ENCODE measurements at regions not wholly inside any gene's neighbourhood (a gene's known extent, or its start where the extent isn't known, plus 50 kb on each side); places are given as distances from the start of the nearest gene placed in this dataset.

GRCh38 chr1:229119876-229120275 is 151.0 kb upstream of the RAB4A start:
- TF ChIP-seq EZH2phosphoT487 (IDR thresholded peaks at IDR 0.05; ENCODE audit: low read depth), result no peak
- no peak for TF ChIP-seq CTCF (IDR thresholded peaks at IDR 0.05; ENCODE audit: low read depth, low read length)
- Histone ChIP-seq H3K4me3 (ENCODE audit: low read length) (no peak overlapping the region), H3K4me1 (ENCODE audit: low read length) (no peaks in the 10 kb centered on the region), H3K36me3 (replicated peaks; ENCODE audit: low read depth, low read length) (no peaks in the 10 kb centered on the region), H3K4me2 (ENCODE audit: low read length) (no peak overlapping the region), H4K20me1 (ENCODE audit: insufficient read depth, low read length) (no peaks in the 10 kb centered on the region), H3K9ac (ENCODE audit: low read length) (no peak overlapping the region), H2AFZ (ENCODE audit: low read depth, low read length) (no peak overlapping the region), H3K27ac (ENCODE audit: low read length) (no peak overlapping the region), H3K9me3 (ENCODE audit: insufficient read depth, low read length) (no peaks in the 10 kb centered on the region), H3K27me3 (ENCODE audit: low read depth, low read length) (peaks cover 33% of the 10 kb centered on the region), H3K79me2 (ENCODE audit: low read length) (no peaks in the 10 kb centered on the region)

- Histone ChIP-seq H3K4me1 (ENCODE audit: low read length) (peaks cover 6% of the 10 kb centered on the region; the same call in 1 of the 2 replicates), H3K4me3 (ENCODE audit: low read length) (no peak overlapping the region), H3K27me3 (ENCODE audit: low read depth, low read length) (peaks cover 39% of the 10 kb centered on the region)
Measured at GRCh38 chr1:229121845-229122436, 149.0 kb upstream of the RAB4A start.

GRCh38 chr1:229122606-229123005 is 148.3 kb upstream of the RAB4A start:
- TF ChIP-seq EZH2phosphoT487 (IDR thresholded peaks at IDR 0.05; ENCODE audit: low read depth) (no peak), CTCF (IDR thresholded peaks at IDR 0.05; ENCODE audit: low read depth, low read length) (no peak)
- H2AFZ ChIP-seq (ENCODE audit: low read depth, low read length), result no peak overlapping the region
- peaks cover 13% of the 10 kb centered on the region for H3K4me1 ChIP-seq (ENCODE audit: low read length)
- H3K79me2 ChIP-seq (ENCODE audit: low read length), result no peaks in the 10 kb centered on the region
- no peaks in the 10 kb centered on the region for H4K20me1 ChIP-seq (ENCODE audit: insufficient read depth, low read length)
- H3K27me3 ChIP-seq (ENCODE audit: low read depth, low read length), result peaks cover 39% of the 10 kb centered on the region
- no peak overlapping the region for H3K4me2 ChIP-seq (ENCODE audit: low read length)
- H3K4me3 ChIP-seq (ENCODE audit: low read length), result no peak overlapping the region
- no peak overlapping the region for H3K27ac ChIP-seq (ENCODE audit: low read length)
- no peak overlapping the region for H3K9ac ChIP-seq (ENCODE audit: low read length)
- H3K9me3 ChIP-seq (ENCODE audit: insufficient read depth, low read length), result no peaks in the 10 kb centered on the region
- H3K36me3 ChIP-seq (replicated peaks; ENCODE audit: low read depth, low read length), result no peaks in the 10 kb centered on the region

More at GRCh38 chr1:229121845-229122436, 149.0 kb upstream of the RAB4A start:
- Histone ChIP-seq H3K4me2 (ENCODE audit: low read length) (no peak overlapping the region), H3K36me3 (replicated peaks; ENCODE audit: low read depth, low read length) (no peaks in the 10 kb centered on the region), H3K9ac (ENCODE audit: low read length) (no peak overlapping the region), H3K79me2 (ENCODE audit: low read length) (no peaks in the 10 kb centered on the region), H4K20me1 (ENCODE audit: insufficient read depth, low read length) (no peaks in the 10 kb centered on the region), H3K9me3 (ENCODE audit: insufficient read depth, low read length) (no peaks in the 10 kb centered on the region), H2AFZ (ENCODE audit: low read depth, low read length) (no peak overlapping the region), H3K27ac (ENCODE audit: low read length) (no peak overlapping the region)
- TF ChIP-seq CTCF (IDR thresholded peaks at IDR 0.05; ENCODE audit: low read depth, low read length), result no peak
- TF ChIP-seq EZH2phosphoT487 (IDR thresholded peaks at IDR 0.05; ENCODE audit: low read depth), result no peak

- Histone ChIP-seq H3K4me1 (ENCODE audit: low read length) (peaks cover 26% of the 10 kb centered on the region), H3K9ac (ENCODE audit: low read length) (no peak overlapping the region), H3K27me3 (ENCODE audit: low read depth, low read length) (peaks cover 44% of the 10 kb centered on the region), H3K4me3 (ENCODE audit: low read length) (no peak overlapping the region), H2AFZ (ENCODE audit: low read depth, low read length) (no peak overlapping the region), H3K36me3 (replicated peaks; ENCODE audit: low read depth, low read length) (no peaks in the 10 kb centered on the region), H3K9me3 (ENCODE audit: insufficient read depth, low read length) (no peaks in the 10 kb centered on the region), H4K20me1 (ENCODE audit: insufficient read depth, low read length) (no peaks in the 10 kb centered on the region), H3K27ac (ENCODE audit: low read length) (no peak overlapping the region), H3K4me2 (ENCODE audit: low read length) (no peak overlapping the region), H3K79me2 (ENCODE audit: low read length) (no peaks in the 10 kb centered on the region)
- TF ChIP-seq CTCF (IDR thresholded peaks at IDR 0.05; ENCODE audit: low read depth, low read length), result no peak
- no peak for TF ChIP-seq EZH2phosphoT487 (IDR thresholded peaks at IDR 0.05; ENCODE audit: low read depth)
Measured at GRCh38 chr1:229124116-229124515, 146.8 kb upstream of the RAB4A start.

Data from OCI-LY3 (cell line).